Panc1 (cell line): ENCODE measurements at regions not wholly inside any gene's neighbourhood (a gene's known extent, or its start where the extent isn't known, plus 50 kb on each side); places are given as distances from the start of the nearest gene placed in this dataset.

Experiments used
- ATAC-seq: fragments of 200-7000 bp; cut with Tn5 transposase; 2 replicates; pipeline ENCODE4 v1.9.1; 2020; ENCODE audit warnings: mild to moderate bottlenecking, moderate library complexity
- BruUV-seq: library from RNA; stranded (reverse); fragments of 400-500 nt; replicated peaks from 2 replicates; lab custom pipeline; 2021; lab: Mats Ljungman, UMichigan
- CTCF ChIA-PET: fragments of 300-600 bp; sonication (Branson Sonifier 250); formaldehyde crosslinking; loops from one replicate; lab custom pipeline; 2022; ENCODE audit warnings: antibody characterized with exemption; lab: Charles Lee
- POLR2A ChIA-PET: fragments of 300-600 bp; sonication (Branson Sonifier 250); formaldehyde crosslinking; loops from one replicate; lab custom pipeline; 2022; ENCODE audit warnings: antibody characterized with exemption; lab: Charles Lee
- DNase-seq: peaks from one replicate; pipeline ENCODE4 v3.0.0-alpha.2; 2010; ENCODE audit warnings: low read depth, low spot score
- H3K27ac ChIP-seq: 2 replicates; pipeline ENCODE4 v1.5.1; 2011; ENCODE audit warnings: mild to moderate bottlenecking, low read length, inconsistent platforms
- H3K27me3 ChIP-seq: fragments of 200-500 bp; sonication (Bioruptor generic); 2 replicates; pipeline ENCODE4 v1.6.0; 2014; ENCODE audit warnings: low read length, inconsistent platforms; ENCODE audit not compliant: control insufficient read depth, insufficient read depth
- H3K36me3 ChIP-seq: fragments of 200-500 bp; sonication (Bioruptor generic); 2 replicates; pipeline ENCODE4 v1.5.1; 2014; ENCODE audit warnings: inconsistent platforms, mild to moderate bottlenecking, low read length, moderate library complexity; ENCODE audit not compliant: control insufficient read depth, insufficient read depth
- H3K4me1 ChIP-seq: 2 replicates; pipeline ENCODE4 v1.5.1; 2011; ENCODE audit warnings: inconsistent platforms, mild to moderate bottlenecking, low read length, moderate library complexity; ENCODE audit not compliant: control insufficient read depth, insufficient read depth
- H3K4me3 ChIP-seq, 2 experiments: 2 replicates each; pipeline ENCODE4 v1.5.1; 2011 to 2012; ENCODE audit warnings: low read depth in 2 of 2, low read length in 2 of 2, mild to moderate bottlenecking in 2 of 2, inconsistent platforms in 1 of 2, moderate library complexity in 1 of 2
- H3K9me3 ChIP-seq: fragments of 200-500 bp; sonication (Bioruptor generic); 2 replicates; pipeline ENCODE4 v1.5.1; 2014; ENCODE audit warnings: low read depth, mild to moderate bottlenecking, inconsistent platforms, low read length, moderate library complexity; ENCODE audit not compliant: control insufficient read depth, insufficient read depth
- CTCF ChIP-seq: fragments of 450-650 bp; IDR thresholded peaks from 2 replicates; pipeline ENCODE4 v1.5.1; 2017; ENCODE audit warnings: mild to moderate bottlenecking
- POLR2AphosphoS5 ChIP-seq: IDR thresholded peaks from 2 replicates; pipeline ENCODE4 v1.6.1; 2012; ENCODE audit warnings: mild to moderate bottlenecking, low read depth, low read length, moderate library complexity
- REST ChIP-seq, 2 experiments: IDR thresholded peaks; 2 replicates each; pipeline ENCODE4 v1.6.1; 2011 to 2012; ENCODE audit warnings: low read depth in 2 of 2, control low read depth in 1 of 2, low read length in 1 of 2, mild to moderate bottlenecking in 1 of 2, moderate library complexity in 1 of 2; ENCODE audit not compliant: insufficient read depth in 1 of 2
- SIN3A ChIP-seq: IDR thresholded peaks from 2 replicates; pipeline ENCODE4 v1.6.1; 2012; ENCODE audit warnings: low read depth, mild to moderate bottlenecking, low read length, moderate library complexity, borderline replicate concordance; ENCODE audit not compliant: insufficient read depth
- TCF7L2 ChIP-seq: IDR thresholded peaks from 2 replicates; pipeline ENCODE4 v1.6.1; 2011; ENCODE audit warnings: mild to moderate bottlenecking, low read depth, low read length, inconsistent platforms
- in situ Hi-C: cut with HindIII; loops from 2 replicates; pipeline ENCODE4 v1.10.0; 2016; ENCODE audit warnings: low sequenced_read_pairs, low pct_unique_long_range_greater_than_20kb
- intact Hi-C: fragments of 100-400 bp; cut with micrococcal nuclease; formaldehyde crosslinking; loops from one replicate; pipeline ENCODE4 v1.10.0; 2022; ENCODE audit not compliant: unreplicated experiment

- ChIA-PET CTCF (no interaction called here), POLR2A (no interaction called here)
- ATAC-seq (no peak), DNase-seq (no peak)
- no peaks in the 10 kb centered on the region for H3K4me1 ChIP-seq
- no peaks in the 10 kb centered on the region for H3K36me3 ChIP-seq
- H3K4me3 ChIP-seq = no peak overlapping the region
- H3K27me3 ChIP-seq = no peaks in the 10 kb centered on the region
- intact Hi-C loops = no loop called here
- in situ Hi-C loops = no loop called here
- no peaks in the 10 kb centered on the region for H3K9me3 ChIP-seq
- TF ChIP-seq REST (IDR thresholded peaks at IDR 0.05; ENCODE audit: insufficient read depth in 1 of 2, low read depth in 2 of 2, low read length in 1 of 2) (no peak), POLR2AphosphoS5 (no peak), CTCF (no peak), SIN3A (no peak), TCF7L2 (no peak)
- no TSS peak for BruUV-seq
- H3K27ac ChIP-seq = no peak overlapping the region
Measured at GRCh38 chr16:51853586-51853985, 693.4 kb downstream of the TOX3 start.

DNA sequence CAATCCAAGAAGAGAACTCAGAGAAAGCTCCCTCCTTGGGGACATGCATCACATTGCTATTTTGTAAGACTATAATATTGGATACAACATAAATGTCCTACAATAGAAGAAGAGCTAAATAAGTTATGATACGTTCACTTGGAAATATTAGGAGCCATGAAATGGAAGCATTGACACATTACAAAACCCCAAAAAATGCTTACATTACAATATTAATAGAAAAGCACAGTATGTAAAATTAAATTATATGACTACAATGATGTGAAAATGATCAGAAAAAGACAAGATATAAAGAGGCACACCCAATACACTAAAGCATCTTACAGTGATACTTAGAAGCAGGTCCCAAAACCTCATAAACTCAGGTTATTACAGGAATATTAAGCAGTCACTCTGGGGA, 694.1 kb downstream of the TOX3 start:
- ChIA-PET POLR2A (no interaction called here), CTCF (no interaction called here)
- no TSS peak for BruUV-seq
- in situ Hi-C loops (no loop called here), intact Hi-C loops (no loop called here)
- no peak for DNase-seq
- no peak for ATAC-seq
- Histone ChIP-seq H3K4me3 (no peak overlapping the region), H3K27me3 (no peaks in the 10 kb centered on the region), H3K9me3 (no peaks in the 10 kb centered on the region), H3K27ac (no peak overlapping the region), H3K36me3 (no peaks in the 10 kb centered on the region), H3K4me1 (no peaks in the 10 kb centered on the region)
- TF ChIP-seq TCF7L2 = no peak
- no peak for TF ChIP-seq CTCF
- no peak for TF ChIP-seq POLR2AphosphoS5
- TF ChIP-seq SIN3A = no peak
- no peak for TF ChIP-seq REST (IDR thresholded peaks at IDR 0.05; ENCODE audit: insufficient read depth in 1 of 2, low read depth in 2 of 2, low read length in 1 of 2)
